Upper lobe of left lung (tissue), 4 donors: ENCODE measurements at regions not wholly inside any gene's neighbourhood (a gene's known extent, or its start where the extent isn't known, plus 50 kb on each side); places are given as distances from the start of the nearest gene placed in this dataset.

Experiments used
- CTCF ChIP-seq, 6 experiments: fragments of 450-650 bp in 4 of 6; fragments of 200-600 bp in 2 of 6; sonication (generic) in 2 of 6; IDR thresholded peaks; one replicate each; pipeline ENCODE4 v1.5.1; 2016 to 2019; ENCODE audit warnings: antibody characterized with exemption in 6 of 6
- EP300 ChIP-seq, 4 donors: sonication (generic); formaldehyde crosslinking; IDR thresholded peaks; one replicate each; pipeline ENCODE4 v1.5.1; 2017; ENCODE audit warnings: antibody characterized with exemption in 4 of 4, control low read depth in 2 of 4
- POLR2A ChIP-seq, 4 donors: fragments of 450-650 bp; IDR thresholded peaks; one replicate each; pipeline ENCODE4 v1.5.1; 2016 to 2017; ENCODE audit warnings: antibody characterized with exemption in 4 of 4, mild to moderate bottlenecking in 2 of 4
- POLR2AphosphoS5 ChIP-seq, 2 donors: sonication (generic); formaldehyde crosslinking; IDR thresholded peaks; one replicate each; pipeline ENCODE4 v1.5.1; 2017; ENCODE audit warnings: antibody characterized with exemption in 2 of 2

GRCh38 chr5:164090358-164090757, 584.9 kb downstream of the MAT2B start:
- TF ChIP-seq EP300 (IDR thresholded peaks at IDR 0.05), result no peak
- TF ChIP-seq CTCF (IDR thresholded peaks at IDR 0.05), result no peak
- TF ChIP-seq POLR2A (IDR thresholded peaks at IDR 0.05), result no peak
- TF ChIP-seq POLR2AphosphoS5 (IDR thresholded peaks at IDR 0.05), result no peak
